HEK293T (cell line): ENCODE measurements at regions not wholly inside any gene's neighbourhood (a gene's known extent, or its start where the extent isn't known, plus 50 kb on each side); places are given as distances from the start of the nearest gene placed in this dataset.

Experiments used
- BHLHE40 ChIP-seq: fragments of 450-650 bp; IDR thresholded peaks from 2 replicates; pipeline ENCODE4 v1.6.1; 2016; ENCODE audit warnings: mild to moderate bottlenecking, moderate library complexity, borderline replicate concordance
- ELF4 ChIP-seq: fragments of 450-650 bp; IDR thresholded peaks from 2 replicates; pipeline ENCODE4 v1.6.1; 2017; ENCODE audit warnings: antibody characterized with exemption
- FOXA1 ChIP-seq: fragments of 450-650 bp; IDR thresholded peaks from 2 replicates; pipeline ENCODE4 v1.6.1; 2016; ENCODE audit warnings: mild to moderate bottlenecking
- FOXM1 ChIP-seq: fragments of 450-650 bp; IDR thresholded peaks from 2 replicates; pipeline ENCODE4 v1.6.1; 2017; ENCODE audit warnings: mild to moderate bottlenecking, borderline replicate concordance
- HDGF ChIP-seq: fragments of 450-650 bp; IDR thresholded peaks from 2 replicates; pipeline ENCODE4 v1.6.1; 2017; ENCODE audit warnings: antibody characterized with exemption, borderline replicate concordance
- NFRKB ChIP-seq: fragments of 450-650 bp; IDR thresholded peaks from 2 replicates; pipeline ENCODE4 v1.6.1; 2016; ENCODE audit warnings: mild to moderate bottlenecking, moderate library complexity
- SP1 ChIP-seq: fragments of 450-650 bp; IDR thresholded peaks from 2 replicates; pipeline ENCODE4 v1.6.1; 2017
- SUZ12 ChIP-seq: fragments of 450-650 bp; IDR thresholded peaks from 2 replicates; pipeline ENCODE4 v1.6.1; 2016; ENCODE audit warnings: mild to moderate bottlenecking
- TARDBP ChIP-seq: fragments of 450-650 bp; IDR thresholded peaks from 2 replicates; pipeline ENCODE4 v1.6.1; 2016

- TF ChIP-seq BHLHE40 (no peak), HDGF (no peak), TARDBP (no peak), ELF4 (no peak), FOXA1 (no peak), FOXM1 (no peak), NFRKB (no peak), SP1 (no peak), SUZ12 (no peak)
Observed at GRCh38 chr14:85822236-85822635, 292.3 kb downstream of the FLRT2 start.
